H1 (cell line): ENCODE measurements at regions not wholly inside any gene's neighbourhood (a gene's known extent, or its start where the extent isn't known, plus 50 kb on each side); places are given as distances from the start of the nearest gene placed in this dataset.

Source experiments
- CTCF ChIA-PET: fragments of 300-600 bp; sonication (Branson Sonifier 250); formaldehyde crosslinking; loops from one replicate; lab custom pipeline; 2021; ENCODE audit not compliant: partially characterized antibody; lab: Charles Lee
- POLR2A ChIA-PET: fragments of 300-600 bp; sonication (Branson Sonifier 250); formaldehyde crosslinking; loops from one replicate; lab custom pipeline; 2021; ENCODE audit warnings: inconsistent platforms; ENCODE audit not compliant: partially characterized antibody; lab: Charles Lee
- DNase-seq, 2 experiments: peaks; one replicate each; pipeline versions ENCODE4 v3.0.0 to v3.0.0-alpha.2; 2010 to 2022; ENCODE audit warnings: low spot score in 2 of 2, low read depth in 1 of 2, mixed read lengths in 1 of 2
- FAIRE-seq: peaks from 2 replicates; lab custom pipeline; 2011; peaks lifted over from hg19 to GRCh38; lab: Jason Lieb, UNC
- H2AFZ ChIP-seq: 2 replicates; pipeline ENCODE4 v1.8.1; 2012; ENCODE audit warnings: low read length, inconsistent platforms
- H2AK5ac ChIP-seq: 2 replicates; pipeline ENCODE4 v1.6.1; 2013; ENCODE audit warnings: low read depth, low read length
- H2BK120ac ChIP-seq: replicated peaks from 2 replicates; pipeline ENCODE3; 2013; ENCODE audit warnings: low read depth, low read length, inconsistent platforms
- H2BK12ac ChIP-seq: 2 replicates; pipeline ENCODE4 v1.6.1; 2013; ENCODE audit warnings: low read depth, low read length
- H2BK15ac ChIP-seq: 2 replicates; pipeline ENCODE4 v1.6.1; 2013; ENCODE audit warnings: low read length
- H2BK20ac ChIP-seq: 2 replicates; pipeline ENCODE4 v1.6.1; 2013; ENCODE audit warnings: low read length
- H2BK5ac ChIP-seq: 2 replicates; pipeline ENCODE4 v1.6.1; 2013; ENCODE audit warnings: low read depth, low read length
- H3K14ac ChIP-seq: 2 replicates; pipeline ENCODE4 v1.6.1; 2013; ENCODE audit warnings: inconsistent platforms; ENCODE audit not compliant: insufficient read length
- H3K18ac ChIP-seq: 2 replicates; pipeline ENCODE4 v1.6.1; 2013; ENCODE audit warnings: low read length; ENCODE audit errors: extremely low read depth
- H3K23ac ChIP-seq: 2 replicates; pipeline ENCODE4 v1.6.1; 2013; ENCODE audit warnings: inconsistent platforms; ENCODE audit not compliant: insufficient read length
- H3K23me2 ChIP-seq: 2 replicates; pipeline ENCODE4 v1.6.1; 2013; ENCODE audit warnings: low read depth, low read length
- H3K27ac ChIP-seq: 2 replicates; pipeline ENCODE4 v1.6.1; 2011; ENCODE audit warnings: low read depth, low read length, inconsistent platforms
- H3K27me3 ChIP-seq, 4 experiments: replicated peaks in 1 of 4; 1 replicate in 1 of 4; 2 replicates in 3 of 4; pipeline versions ENCODE4 v1.6.1 to v1.8.1; 2011 to 2013; ENCODE audit warnings: low read length in 3 of 4, mild to moderate bottlenecking in 3 of 4, inconsistent platforms in 2 of 4, mixed read lengths in 2 of 4, moderate library complexity in 1 of 4; ENCODE audit not compliant: control insufficient read depth in 3 of 4, insufficient read depth in 3 of 4; ENCODE audit errors: extremely low read depth in 1 of 4
- H3K36me3 ChIP-seq, 4 experiments: 2 replicates each; pipeline versions ENCODE4 v1.6.1 to v1.8.1; 2011 to 2013; ENCODE audit warnings: mild to moderate bottlenecking in 4 of 4, low read length in 3 of 4, moderate library complexity in 2 of 4, control low read depth in 1 of 4, inconsistent platforms in 1 of 4; ENCODE audit not compliant: insufficient read depth in 4 of 4, control insufficient read depth in 2 of 4
- H3K4ac ChIP-seq: replicated peaks from 2 replicates; pipeline ENCODE3; 2013; ENCODE audit warnings: low read length, low read depth, mixed read lengths, inconsistent platforms; ENCODE audit not compliant: insufficient read length
- H3K4me1 ChIP-seq, 4 experiments: replicated peaks in 1 of 4; 1 replicate in 1 of 4; 2 replicates in 3 of 4; pipeline versions ENCODE4 v1.6.1 to v1.8.1; 2011 to 2013; ENCODE audit warnings: low read length in 3 of 4, inconsistent platforms in 2 of 4, mixed read lengths in 1 of 4; ENCODE audit not compliant: insufficient read depth in 4 of 4, control insufficient read depth in 3 of 4
- H3K4me2 ChIP-seq, 2 experiments: 2 replicates each; pipeline versions ENCODE4 v1.6.1 to v1.8.1; 2011 to 2013; ENCODE audit warnings: low read depth in 2 of 2, low read length in 2 of 2, control low read depth in 1 of 2, inconsistent platforms in 1 of 2, mild to moderate bottlenecking in 1 of 2; ENCODE audit not compliant: insufficient read depth in 1 of 2
- H3K4me3 ChIP-seq, 4 experiments: fragments of 200-600, 300-600 bp in 1 of 4; sonication (generic), shearing (Covaris generic), sonication (Bioruptor Twin) in 1 of 4; 2 replicates each; pipeline versions ENCODE4 v1.5.1 to v1.8.1; 2011 to 2016; ENCODE audit warnings: low read length in 4 of 4, low read depth in 3 of 4, control low read depth in 2 of 4, inconsistent platforms in 2 of 4, mild to moderate bottlenecking in 2 of 4, mixed read lengths in 1 of 4, moderate library complexity in 1 of 4; ENCODE audit not compliant: insufficient read depth in 2 of 4; ENCODE audit errors: extremely low read depth in 1 of 4
- H3K56ac ChIP-seq: replicated peaks from 2 replicates; pipeline ENCODE3; 2013; ENCODE audit warnings: low read depth, mild to moderate bottlenecking, mixed read lengths, low read length, inconsistent platforms; ENCODE audit not compliant: insufficient read length
- H3K79me1 ChIP-seq: 2 replicates; pipeline ENCODE4 v1.6.1; 2013; ENCODE audit warnings: low read depth, low read length, control low read depth
- H3K79me2 ChIP-seq, 2 experiments: 2 replicates each; pipeline versions ENCODE4 v1.6.1 to v1.8.1; 2012 to 2013; ENCODE audit warnings: low read length in 2 of 2, mild to moderate bottlenecking in 2 of 2, inconsistent platforms in 1 of 2; ENCODE audit not compliant: insufficient read depth in 2 of 2, control insufficient read depth in 1 of 2
- H3K9ac ChIP-seq, 4 experiments: replicated peaks in 1 of 4; 1 replicate in 1 of 4; 2 replicates in 3 of 4; pipeline versions ENCODE4 v1.6.1 to v1.8.1; 2011 to 2013; ENCODE audit warnings: low read depth in 3 of 4, low read length in 3 of 4, control low read depth in 2 of 4, mild to moderate bottlenecking in 2 of 4, moderate library complexity in 2 of 4, inconsistent platforms in 1 of 4; ENCODE audit errors: extremely low read depth in 1 of 4
- H3K9me3 ChIP-seq, 2 experiments: 2 replicates each; pipeline versions ENCODE4 v1.6.1 to v1.8.1; 2012 to 2013; ENCODE audit warnings: mild to moderate bottlenecking in 2 of 2, moderate library complexity in 2 of 2, control low read depth in 1 of 2, inconsistent platforms in 1 of 2, low read depth in 1 of 2, low read length in 1 of 2, mixed read lengths in 1 of 2; ENCODE audit not compliant: insufficient read depth in 2 of 2
- H4K20me1 ChIP-seq, 2 experiments: replicated peaks in 1 of 2; 2 replicates each; pipeline versions ENCODE3 to v1.8.1; 2011 to 2013; ENCODE audit warnings: inconsistent platforms in 2 of 2, low read length in 2 of 2, mild to moderate bottlenecking in 1 of 2; ENCODE audit not compliant: insufficient read depth in 2 of 2, control insufficient read depth in 1 of 2
- H4K5ac ChIP-seq: 2 replicates; pipeline ENCODE4 v1.6.1; 2013; ENCODE audit warnings: low read length, low read depth, mixed read lengths, inconsistent platforms; ENCODE audit not compliant: insufficient read length
- H4K8ac ChIP-seq: 2 replicates; pipeline ENCODE4 v1.8.0; 2013; ENCODE audit warnings: mild to moderate bottlenecking, moderate library complexity, low read length, inconsistent platforms; ENCODE audit not compliant: insufficient read depth; ENCODE audit errors: extremely low read depth
- H4K91ac ChIP-seq: replicated peaks from 2 replicates; pipeline ENCODE3; 2013; ENCODE audit warnings: low read length, mixed read lengths, inconsistent platforms; ENCODE audit not compliant: insufficient read length
- ASH2L ChIP-seq: fragments of 200-600, 300-600 bp; sonication (generic); IDR thresholded peaks from one replicate; pipeline ENCODE4 v1.7.1; 2017; ENCODE audit warnings: low read length
- CREB1 ChIP-seq: IDR thresholded peaks from 2 replicates; pipeline ENCODE4 v1.6.1; 2012; ENCODE audit warnings: inconsistent platforms
- TEAD4 ChIP-seq: IDR thresholded peaks from 2 replicates; pipeline ENCODE4 v1.6.1; 2012; ENCODE audit warnings: low read depth, low read length, inconsistent platforms, mixed read lengths
- WGBS, 2 experiments: shearing (Covaris generic) in 1 of 2; methylation state at CpG; one replicate each; pipeline versions ENCODE4 v1.1.6 to v1.1.7; 2013 to 2015; ENCODE audit warnings: low lambda C conversion rate in 2 of 2, mixed read lengths in 2 of 2, inconsistent platforms in 1 of 2, low coverage in 1 of 2, missing lambda C conversion rate in 1 of 2; ENCODE audit not compliant: insufficient replicate concordance in 2 of 2, insufficient coverage in 1 of 2, insufficient read length in 1 of 2; ENCODE audit errors: extremely low coverage in 1 of 2, missing lambda C conversion rate in 1 of 2; 5-methylcytosine and 5-hydroxymethylcytosine counted together

- POLR2A ChIA-PET, result no interaction called here
- Histone ChIP-seq H3K4me1 (no peaks in the 10 kb centered on the region), H3K4me2 (no peak overlapping the region), H2BK15ac (no peak overlapping the region), H4K5ac (no peak overlapping the region), H3K14ac (no peak overlapping the region), H3K4me3 (no peak overlapping the region), H3K23me2 (no peaks in the 10 kb centered on the region), H2BK12ac (no peak overlapping the region), H3K27ac (no peak overlapping the region), H3K79me2 (no peaks in the 10 kb centered on the region), H2BK5ac (no peak overlapping the region), H4K8ac (no peak overlapping the region), H3K23ac (no peak overlapping the region), H2AK5ac (no peak overlapping the region), H3K79me1 (no peaks in the 10 kb centered on the region), H4K91ac (no peak overlapping the region), H3K27me3 (no peaks in the 10 kb centered on the region), H3K18ac (no peak overlapping the region), H3K4ac (no peak overlapping the region), H3K9me3 (peaks cover 0 to 3% of the 10 kb centered on the region in 2 experiments; a peak in 1 of 4 replicates), H2BK120ac (no peak overlapping the region), H3K56ac (no peak overlapping the region), H2BK20ac (no peak overlapping the region), H3K36me3 (no peaks in the 10 kb centered on the region; a peak in 1 of 8 replicates), H3K9ac (no peak overlapping the region), H2AFZ (no peak overlapping the region), H4K20me1 (no peaks in the 10 kb centered on the region)
- no peak for TF ChIP-seq CREB1
- TF ChIP-seq TEAD4, result peak; percentile 66
- TF ChIP-seq ASH2L, result no peak
- FAIRE-seq (no peak), DNase-seq (no peak)
- CTCF ChIA-PET, result interaction anchor here (0.7 to 2.0 kb wide), 7 partner anchors 14 to 236 kb away, joined by 3 to 8 read pairs (median 3); no protein-coding TSS in a partner anchor
- WGBS, 2 experiments, result 72% methylated on average over 5 of the region's 5 CpGs; no CpG with 5 or more reads in 1 of the 2 experiments
These were observed 53.4 kb upstream of the PTGFR start for GRCh38 chr1:78437396-78437795.
